A549 (cell line): ENCODE measurements at regions not wholly inside any gene's neighbourhood (a gene's known extent, or its start where the extent isn't known, plus 50 kb on each side); places are given as distances from the start of the nearest gene placed in this dataset.

Experiments
- BHLHE40 ChIP-seq: IDR thresholded peaks from 2 replicates; pipeline ENCODE4 v1.6.1; 2012; ENCODE audit warnings: low read depth, low read length, inconsistent platforms
- CBX8 ChIP-seq: fragments of 200-600 bp; sonication (generic); IDR thresholded peaks from 2 replicates; pipeline ENCODE4 v1.6.1; 2016
- CEBPB ChIP-seq, 2 experiments: fragments of >200 bp in 1 of 2; sonication (Bioruptor Twin) in 1 of 2; formaldehyde crosslinking in 1 of 2; IDR thresholded peaks; 2 replicates each; pipeline ENCODE4 v1.6.1; 2012 to 2016
- CTCF ChIP-seq: fragments of >200 bp; sonication (Bioruptor Twin); formaldehyde crosslinking; IDR thresholded peaks from 3 replicates; pipeline ENCODE4 v1.5.1; 2016
- ESRRA ChIP-seq: fragments of 150-350 bp; IDR thresholded peaks from 2 replicates; pipeline ENCODE4 v1.6.1; 2014; ENCODE audit warnings: mild to moderate bottlenecking, low read length, borderline replicate concordance
- FOSL2 ChIP-seq, 2 experiments: fragments of 450-650 bp in 1 of 2; fragments of >200 bp in 1 of 2; sonication (Bioruptor Twin) in 1 of 2; formaldehyde crosslinking; IDR thresholded peaks; 2 replicates each; pipeline versions ENCODE4 v1.5.0 to v1.6.1; 2016 to 2020; ENCODE audit warnings: mild to moderate bottlenecking in 1 of 2, moderate library complexity in 1 of 2
- HDAC2 ChIP-seq: fragments of 200-600 bp; sonication (generic); IDR thresholded peaks from 2 replicates; pipeline ENCODE4 v1.6.1; 2016
- JUNB ChIP-seq: fragments of >200 bp; sonication (Bioruptor Twin); formaldehyde crosslinking; IDR thresholded peaks from 2 replicates; pipeline ENCODE4 v1.6.1; 2016
- POLR2A ChIP-seq: IDR thresholded peaks from 2 replicates; pipeline ENCODE4 v1.6.1; 2012; ENCODE audit warnings: mild to moderate bottlenecking, low read length
- RARB ChIP-seq: fragments of 250-450 bp; sonication (Bioruptor Pico); IDR thresholded peaks from 2 replicates; pipeline ENCODE4 v1.8.0; 2021; ENCODE audit warnings: mild to moderate bottlenecking, moderate library complexity
- ZC3H11A ChIP-seq: fragments of 450-650 bp; IDR thresholded peaks from 2 replicates; pipeline ENCODE4 v1.6.1; 2014; ENCODE audit warnings: antibody characterized with exemption, mild to moderate bottlenecking
- ZNF302 ChIP-seq: fragments of 250-450 bp; sonication (Bioruptor Pico); IDR thresholded peaks from 2 replicates; pipeline ENCODE4 v1.9.0; 2021; ENCODE audit warnings: inconsistent platforms, mild to moderate bottlenecking, moderate library complexity

DNA sequence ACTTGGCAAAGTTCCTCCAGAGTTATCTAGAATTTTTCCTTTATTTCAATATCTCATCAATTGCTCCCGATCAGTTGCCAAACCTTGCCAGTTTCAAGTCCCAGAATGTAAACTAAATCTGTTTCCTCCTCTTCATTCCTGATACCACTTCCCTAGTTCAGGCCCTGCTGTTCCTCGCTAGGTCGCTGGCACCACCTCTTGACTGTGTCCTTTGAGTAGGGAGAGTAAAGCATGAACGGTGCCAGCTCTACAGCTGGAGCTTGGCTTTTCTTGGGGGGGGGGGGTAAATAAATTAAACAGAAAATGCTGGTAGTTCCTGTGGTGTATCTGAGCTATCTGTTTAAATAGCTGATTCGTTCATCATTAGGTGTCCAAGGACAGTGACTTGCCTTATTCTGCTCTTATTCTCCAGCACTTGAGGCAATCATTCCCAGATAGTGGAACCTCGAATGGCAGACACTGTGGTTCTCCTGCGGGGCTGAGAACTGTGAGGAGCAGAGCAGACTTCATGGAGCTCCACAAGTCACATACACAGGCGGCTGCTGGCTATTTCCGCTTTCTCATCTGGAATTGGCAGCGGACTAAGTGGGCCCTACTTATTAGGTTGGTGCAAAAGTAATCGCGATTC, 168.3 kb upstream of the FAT1 start:
- TF ChIP-seq BHLHE40 (no peak), CTCF (no peak), CEBPB (IDR thresholded peaks at IDR 0.05) (no peak), RARB (CRISPR knock-in tag) (no peak), HDAC2 (no peak), POLR2A (no peak), ZC3H11A (no peak), CBX8 (no peak), FOSL2 (IDR thresholded peaks at IDR 0.05) (no peak), FOSL2 (CRISPR knock-in tag; IDR thresholded peaks at IDR 0.05) (no peak), ESRRA (no peak), ZNF302 (CRISPR knock-in tag) (no peak), JUNB (no peak)
